Activated CD4-positive, alpha-beta T cell treated with anti-CD3 and anti-CD28 coated beads, Interleukin-2, amount 10 ng/mL, durations not matched to agents 7 days and 5 days (primary cell): ENCODE measurements at regions not wholly inside any gene's neighbourhood (a gene's known extent, or its start where the extent isn't known, plus 50 kb on each side); places are given as distances from the start of the nearest gene placed in this dataset.
A peak's percentile ranks its signal among the peaks of the same experiment; 100 is the strongest.
"Not testable (repeated sequence)": the region's sequence is repeated elsewhere in the genome, so short reads cannot be mapped to it uniquely, and the experiment has no call there.

Source experiments
- CTCF ChIA-PET: fragments of 350-600 bp; sonication (Branson Sonifier 250); formaldehyde crosslinking; loops from one replicate; lab custom pipeline; 2021; ENCODE audit warnings: antibody characterized with exemption; lab: Charles Lee
- POLR2A ChIA-PET: fragments of 350-600 bp; sonication (Branson Sonifier 250); formaldehyde crosslinking; loops from one replicate; lab custom pipeline; 2021; ENCODE audit warnings: antibody characterized with exemption; lab: Charles Lee
- DNase-seq: peaks from one replicate; pipeline ENCODE4 v3.0.0-alpha.2; 2020
- H3K27ac Mint-ChIP-seq: one replicate; pipeline ENCODE4 v1.8.0; 2021; ENCODE audit warnings: mild to moderate bottlenecking, moderate library complexity, mixed read lengths
- H3K27me3 Mint-ChIP-seq: one replicate; pipeline ENCODE4 v1.8.0; 2021; ENCODE audit warnings: mixed read lengths
- H3K36me3 Mint-ChIP-seq: one replicate; pipeline ENCODE4 v1.8.0; 2021; ENCODE audit warnings: low read depth, mixed read lengths
- H3K4me1 Mint-ChIP-seq: one replicate; pipeline ENCODE4 v1.8.0; 2021; ENCODE audit warnings: mixed read lengths
- H3K4me3 Mint-ChIP-seq: one replicate; pipeline ENCODE4 v1.8.0; 2021; ENCODE audit warnings: mild to moderate bottlenecking, moderate library complexity, mixed read lengths
- H3K9me3 Mint-ChIP-seq: one replicate; pipeline ENCODE4 v1.8.0; 2021; ENCODE audit warnings: mixed read lengths

GRCh38 chr5:177941386-177941785 lies 54.7 kb downstream of the PROP1 start:
- H3K4me3 Mint-ChIP-seq, H3K36me3 Mint-ChIP-seq, H3K9me3 Mint-ChIP-seq, DNase-seq, POLR2A ChIA-PET, H3K27ac Mint-ChIP-seq, CTCF ChIA-PET: not testable (repeated sequence)
- H3K4me1 Mint-ChIP-seq, result peaks cover 19% of the 10 kb centered on the region
- H3K27me3 Mint-ChIP-seq, result peaks cover 13% of the 10 kb centered on the region

- H3K9me3 Mint-ChIP-seq, DNase-seq, H3K27ac Mint-ChIP-seq, H3K36me3 Mint-ChIP-seq, POLR2A ChIA-PET: not testable (repeated sequence)
- Mint-ChIP-seq H3K27me3 (peaks cover 13% of the 10 kb centered on the region), H3K4me3 (peak overlapping the region; percentile 65), H3K4me1 (peaks cover 15% of the 10 kb centered on the region)
- CTCF ChIA-PET, result interaction anchor here (0.6 kb wide), 1 partner anchor 772 kb away, joined by 3 read pairs; no protein-coding TSS in a partner anchor
Measured at GRCh38 chr5:177939246-177940171, 56.5 kb downstream of the PROP1 start.

- POLR2A ChIA-PET, H3K27ac Mint-ChIP-seq, DNase-seq, H3K9me3 Mint-ChIP-seq, CTCF ChIA-PET, H3K36me3 Mint-ChIP-seq: not testable (repeated sequence)
- peak overlapping the region; percentile 65 for H3K4me3 Mint-ChIP-seq
- peaks cover 13% of the 10 kb centered on the region for H3K27me3 Mint-ChIP-seq
- peaks cover 13% of the 10 kb centered on the region for H3K4me1 Mint-ChIP-seq
Measured at GRCh38 chr5:177938767-177939166, 57.3 kb downstream of the PROP1 start.

- H3K9me3 Mint-ChIP-seq, H3K4me1 Mint-ChIP-seq, DNase-seq, CTCF ChIA-PET, POLR2A ChIA-PET, H3K36me3 Mint-ChIP-seq, H3K27me3 Mint-ChIP-seq, H3K27ac Mint-ChIP-seq, H3K4me3 Mint-ChIP-seq: not testable (repeated sequence)
Measured at GRCh38 chr5:177934233-177934632, 61.8 kb downstream of the PROP1 start.

GRCh38 chr5:177930269-177931022 lies 65.6 kb downstream of the PROP1 start:
- H3K27ac Mint-ChIP-seq, H3K27me3 Mint-ChIP-seq, H3K9me3 Mint-ChIP-seq, CTCF ChIA-PET, H3K4me1 Mint-ChIP-seq, POLR2A ChIA-PET, H3K36me3 Mint-ChIP-seq, DNase-seq, H3K4me3 Mint-ChIP-seq: not testable (repeated sequence)

- H3K9me3 Mint-ChIP-seq, H3K27me3 Mint-ChIP-seq, CTCF ChIA-PET, H3K4me1 Mint-ChIP-seq, POLR2A ChIA-PET, H3K27ac Mint-ChIP-seq, H3K36me3 Mint-ChIP-seq, H3K4me3 Mint-ChIP-seq, DNase-seq: not testable (repeated sequence)
Measured at GRCh38 chr5:177929618-177930017, 66.4 kb downstream of the PROP1 start.

- H3K9me3 Mint-ChIP-seq, H3K4me1 Mint-ChIP-seq, DNase-seq, H3K27ac Mint-ChIP-seq, H3K36me3 Mint-ChIP-seq, H3K4me3 Mint-ChIP-seq, H3K27me3 Mint-ChIP-seq, CTCF ChIA-PET, POLR2A ChIA-PET: not testable (repeated sequence)
Measured at GRCh38 chr5:177927500-177927899, 68.5 kb downstream of the PROP1 start.

- H3K36me3 Mint-ChIP-seq, H3K27ac Mint-ChIP-seq, H3K4me1 Mint-ChIP-seq, POLR2A ChIA-PET, DNase-seq, CTCF ChIA-PET, H3K4me3 Mint-ChIP-seq, H3K9me3 Mint-ChIP-seq, H3K27me3 Mint-ChIP-seq: not testable (repeated sequence)
Measured at GRCh38 chr5:177924577-177924976, 71.5 kb downstream of the PROP1 start.

- H3K9me3 Mint-ChIP-seq, CTCF ChIA-PET, H3K4me3 Mint-ChIP-seq, H3K27ac Mint-ChIP-seq, H3K27me3 Mint-ChIP-seq, H3K36me3 Mint-ChIP-seq, DNase-seq, H3K4me1 Mint-ChIP-seq, POLR2A ChIA-PET: not testable (repeated sequence)
Measured at GRCh38 chr5:177923837-177924236, 72.2 kb downstream of the PROP1 start.

- H3K9me3 Mint-ChIP-seq, H3K27me3 Mint-ChIP-seq, H3K27ac Mint-ChIP-seq, H3K36me3 Mint-ChIP-seq, CTCF ChIA-PET, POLR2A ChIA-PET, H3K4me3 Mint-ChIP-seq, DNase-seq, H3K4me1 Mint-ChIP-seq: not testable (repeated sequence)
Measured at GRCh38 chr5:177923189-177923588, 72.9 kb downstream of the PROP1 start.

- H3K27ac Mint-ChIP-seq, H3K9me3 Mint-ChIP-seq, CTCF ChIA-PET, DNase-seq, H3K27me3 Mint-ChIP-seq, H3K36me3 Mint-ChIP-seq, H3K4me3 Mint-ChIP-seq, H3K4me1 Mint-ChIP-seq, POLR2A ChIA-PET: not testable (repeated sequence)
Measured at GRCh38 chr5:177909261-177909660, 86.8 kb downstream of the PROP1 start.

GRCh38 chr5:177902806-177903205 lies 93.2 kb downstream of the PROP1 start:
- H3K4me3 Mint-ChIP-seq, H3K4me1 Mint-ChIP-seq, H3K9me3 Mint-ChIP-seq, H3K27me3 Mint-ChIP-seq, DNase-seq, H3K36me3 Mint-ChIP-seq, POLR2A ChIA-PET, CTCF ChIA-PET, H3K27ac Mint-ChIP-seq: not testable (repeated sequence)

GRCh38 chr5:177900066-177900465 lies 96.0 kb downstream of the PROP1 start:
- CTCF ChIA-PET, H3K27ac Mint-ChIP-seq, DNase-seq, H3K4me1 Mint-ChIP-seq, H3K36me3 Mint-ChIP-seq, H3K4me3 Mint-ChIP-seq, POLR2A ChIA-PET, H3K9me3 Mint-ChIP-seq, H3K27me3 Mint-ChIP-seq: not testable (repeated sequence)
